ENCODE measurements at regions not wholly inside any gene's neighbourhood (a gene's known extent, or its start where the extent isn't known, plus 50 kb on each side); places are given as distances from the start of the nearest gene placed in this dataset.
"Not testable (repeated sequence)": the region's sequence is repeated elsewhere in the genome, so short reads cannot be mapped to it uniquely, and the experiment has no call there.

DNA sequence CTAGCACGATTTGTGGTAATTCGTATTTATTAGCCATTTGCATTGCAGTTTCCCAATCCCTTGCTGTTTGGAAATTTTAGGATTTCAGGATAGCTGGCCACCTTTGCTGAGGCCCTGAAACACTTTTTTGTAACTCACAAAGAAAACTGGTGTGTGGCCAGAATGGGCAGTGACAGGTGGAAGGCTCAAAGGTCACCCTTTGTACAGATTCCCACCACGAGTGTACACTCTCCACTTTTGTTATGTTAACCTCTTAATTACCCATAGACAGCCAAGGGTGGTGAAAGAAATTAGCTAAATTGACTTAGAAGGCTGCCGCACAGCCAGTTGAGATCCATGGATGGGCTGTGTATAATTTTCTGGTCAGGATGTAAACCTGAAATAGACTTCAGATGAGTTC is 109.7 kb upstream of the ARX start:
- Histone ChIP-seq H3K36me3 (no peaks in the 10 kb centered on the region), H3K4me3 (no peak overlapping the region), H3K27ac (no peak overlapping the region), H3K9me3 (no peaks in the 10 kb centered on the region), H3K4me1 (no peaks in the 10 kb centered on the region), H3K27me3 (ENCODE audit: low read depth) (no peaks in the 10 kb centered on the region)
- intact Hi-C loops (cut with DNase I): no loop called here
- ATAC-seq: no peak
- TF ChIP-seq, protein P1, sequence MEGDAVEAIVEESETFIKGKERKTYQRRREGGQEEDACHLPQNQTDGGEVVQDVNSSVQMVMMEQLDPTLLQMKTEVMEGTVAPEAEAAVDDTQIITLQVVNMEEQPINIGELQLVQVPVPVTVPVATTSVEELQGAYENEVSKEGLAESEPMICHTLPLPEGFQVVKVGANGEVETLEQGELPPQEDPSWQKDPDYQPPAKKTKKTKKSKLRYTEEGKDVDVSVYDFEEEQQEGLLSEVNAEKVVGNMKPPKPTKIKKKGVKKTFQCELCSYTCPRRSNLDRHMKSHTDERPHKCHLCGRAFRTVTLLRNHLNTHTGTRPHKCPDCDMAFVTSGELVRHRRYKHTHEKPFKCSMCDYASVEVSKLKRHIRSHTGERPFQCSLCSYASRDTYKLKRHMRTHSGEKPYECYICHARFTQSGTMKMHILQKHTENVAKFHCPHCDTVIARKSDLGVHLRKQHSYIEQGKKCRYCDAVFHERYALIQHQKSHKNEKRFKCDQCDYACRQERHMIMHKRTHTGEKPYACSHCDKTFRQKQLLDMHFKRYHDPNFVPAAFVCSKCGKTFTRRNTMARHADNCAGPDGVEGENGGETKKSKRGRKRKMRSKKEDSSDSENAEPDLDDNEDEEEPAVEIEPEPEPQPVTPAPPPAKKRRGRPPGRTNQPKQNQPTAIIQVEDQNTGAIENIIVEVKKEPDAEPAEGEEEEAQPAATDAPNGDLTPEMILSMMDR (IDR thresholded peaks at IDR 0.05): no peak
- no peak for DNase-seq

DNA sequence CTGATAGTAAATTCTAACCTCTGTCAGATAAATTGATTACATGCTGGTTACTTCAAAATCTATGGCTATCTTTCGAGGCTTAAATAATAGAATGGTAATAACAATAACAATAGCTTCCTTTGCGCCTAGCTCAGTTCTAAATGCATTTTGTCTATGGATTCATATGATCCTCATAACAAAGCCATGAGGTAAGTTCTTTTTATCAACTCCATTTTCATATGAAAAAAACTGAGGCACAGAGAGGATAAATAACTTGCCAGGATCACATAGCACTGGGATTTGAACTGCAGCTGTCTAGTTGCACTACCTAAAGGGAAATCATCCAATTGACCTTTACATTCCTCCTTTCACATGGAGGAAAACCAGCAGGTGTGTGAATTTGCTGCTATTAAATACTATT is 108.6 kb upstream of the ARX start:
- H3K4me3 ChIP-seq: no peak overlapping the region
- H3K9me3 ChIP-seq: no peaks in the 10 kb centered on the region
- DNase-seq (no peak), ATAC-seq (no peak)
- no peaks in the 10 kb centered on the region for H3K27me3 ChIP-seq (ENCODE audit: low read depth)
- H3K4me1 ChIP-seq: no peaks in the 10 kb centered on the region
- TF ChIP-seq, protein P1 (IDR thresholded peaks at IDR 0.05): no peak
- intact Hi-C loops (cut with DNase I): no loop called here
- H3K27ac ChIP-seq: no peak overlapping the region
- H3K36me3 ChIP-seq: no peaks in the 10 kb centered on the region

DNA sequence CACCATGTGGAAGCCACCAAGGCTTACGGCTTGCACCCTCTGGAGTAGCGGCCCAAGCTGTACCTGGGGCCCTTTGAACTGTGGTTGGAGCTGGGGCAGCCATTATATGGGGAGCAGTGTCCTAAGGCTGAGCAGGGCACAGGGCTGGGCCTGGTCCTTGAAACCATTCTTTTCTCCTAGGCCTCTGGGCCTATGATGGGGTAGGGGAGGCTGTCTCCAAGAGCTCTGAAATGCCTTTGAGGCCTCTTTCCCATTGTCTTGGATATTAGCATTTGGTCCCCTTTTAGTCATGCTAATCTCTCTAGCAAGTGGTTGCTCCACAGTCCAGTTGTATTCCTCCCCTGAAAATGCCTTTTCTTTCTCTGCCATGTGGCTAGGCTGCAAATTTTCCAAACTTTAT is 96.4 kb upstream of the ARX start:
- no peaks in the 10 kb centered on the region for H3K4me1 ChIP-seq
- H3K27ac ChIP-seq: no peak overlapping the region
- no peaks in the 10 kb centered on the region for H3K27me3 ChIP-seq (ENCODE audit: low read depth)
- no peaks in the 10 kb centered on the region for H3K9me3 ChIP-seq
- H3K36me3 ChIP-seq: no peaks in the 10 kb centered on the region
- no peak for ATAC-seq
- no peak for DNase-seq
- TF ChIP-seq, protein P1 (IDR thresholded peaks at IDR 0.05): no peak
- intact Hi-C loops (cut with DNase I): no loop called here
- no peak overlapping the region for H3K4me3 ChIP-seq

DNA sequence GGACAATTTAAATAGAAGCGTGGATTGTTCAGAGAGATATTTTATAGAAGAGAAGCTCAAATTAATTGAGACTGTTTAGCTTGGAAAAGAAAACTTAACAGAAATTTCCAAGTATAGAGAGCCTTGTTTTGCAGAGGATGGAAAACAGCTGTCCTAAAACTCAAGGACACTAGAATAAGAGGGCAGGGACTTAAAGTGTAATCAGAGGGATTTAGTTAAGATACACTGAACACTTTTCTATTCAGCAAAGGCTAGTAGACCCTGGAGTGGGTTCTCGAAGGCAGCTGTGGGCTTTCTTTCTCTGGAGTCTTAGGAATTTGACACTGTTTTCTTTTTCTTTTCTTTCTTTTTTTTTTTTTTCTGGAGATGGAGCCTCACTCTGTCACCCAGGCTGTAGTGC is 92.7 kb upstream of the ARX start:
- intact Hi-C loops (cut with DNase I): no loop called here
- Histone ChIP-seq H3K4me3 (no peak overlapping the region), H3K4me1 (no peaks in the 10 kb centered on the region), H3K27me3 (ENCODE audit: low read depth) (no peaks in the 10 kb centered on the region), H3K36me3 (no peaks in the 10 kb centered on the region), H3K9me3 (no peaks in the 10 kb centered on the region), H3K27ac (no peak overlapping the region)
- TF ChIP-seq, protein P1 (IDR thresholded peaks at IDR 0.05): no peak
- ATAC-seq (no peak), DNase-seq (no peak)

DNA sequence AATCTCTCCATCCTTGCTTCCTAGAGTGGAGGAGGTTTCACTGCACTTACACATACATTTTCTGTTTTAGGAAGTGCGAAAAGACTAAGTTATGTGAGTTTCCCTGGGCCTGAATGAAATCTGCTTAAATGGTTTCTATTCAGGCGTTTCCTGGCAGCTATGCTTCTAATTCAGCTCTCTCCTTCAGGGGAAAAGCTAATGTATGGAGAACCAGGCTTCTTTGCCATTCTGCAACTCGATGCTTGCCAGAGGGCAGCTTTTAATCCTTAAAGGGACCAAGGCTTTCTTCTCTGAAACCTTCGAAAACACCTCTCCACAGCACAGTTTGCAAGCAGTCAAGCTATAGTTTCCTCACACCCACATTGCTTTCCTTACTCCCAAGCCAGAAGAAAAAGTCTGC is 89.5 kb upstream of the ARX start:
- intact Hi-C loops (cut with DNase I): no loop called here
- Histone ChIP-seq H3K27me3 (ENCODE audit: low read depth) (no peaks in the 10 kb centered on the region), H3K9me3 (no peaks in the 10 kb centered on the region), H3K27ac (no peak overlapping the region), H3K36me3 (no peaks in the 10 kb centered on the region), H3K4me3 (no peak overlapping the region), H3K4me1 (no peaks in the 10 kb centered on the region)
- TF ChIP-seq, protein P1 (IDR thresholded peaks at IDR 0.05): no peak
- DNase-seq (no peak), ATAC-seq (no peak)

DNA sequence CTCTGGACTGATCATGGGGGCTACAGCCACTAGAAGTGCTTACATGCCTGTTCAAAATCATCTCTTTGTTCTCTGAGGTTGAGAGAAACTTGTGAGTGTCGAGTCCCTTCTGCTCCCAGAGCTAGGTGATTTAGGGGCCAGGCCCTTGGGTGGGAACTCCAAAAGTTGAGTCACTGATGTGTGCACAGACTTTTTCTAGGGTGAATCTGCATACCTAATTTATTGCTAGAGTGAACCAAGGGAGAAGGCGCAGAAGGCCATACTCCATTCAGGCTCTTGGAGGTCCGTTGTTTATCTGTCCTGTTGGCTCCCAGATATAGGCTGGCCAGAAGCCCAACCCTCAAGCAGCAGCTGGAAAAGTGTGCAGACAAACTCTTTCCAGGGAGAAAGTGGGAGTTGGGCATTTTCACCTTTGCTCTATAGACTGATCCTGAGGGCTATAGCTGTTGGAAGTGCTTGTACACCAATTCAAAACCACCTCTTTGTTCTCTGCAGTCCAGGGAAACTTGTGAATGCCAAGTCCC is 80.8 kb upstream of the ARX start:
- Histone ChIP-seq H3K36me3 (no peaks in the 10 kb centered on the region), H3K9me3 (no peaks in the 10 kb centered on the region), H3K4me3 (no peak overlapping the region), H3K4me1 (no peaks in the 10 kb centered on the region), H3K27me3 (ENCODE audit: low read depth) (no peaks in the 10 kb centered on the region), H3K27ac (no peak overlapping the region)
- TF ChIP-seq, protein P1 (IDR thresholded peaks at IDR 0.05): no peak
- intact Hi-C loops (cut with DNase I): no loop called here
- no peak for DNase-seq
- ATAC-seq: no peak

DNA sequence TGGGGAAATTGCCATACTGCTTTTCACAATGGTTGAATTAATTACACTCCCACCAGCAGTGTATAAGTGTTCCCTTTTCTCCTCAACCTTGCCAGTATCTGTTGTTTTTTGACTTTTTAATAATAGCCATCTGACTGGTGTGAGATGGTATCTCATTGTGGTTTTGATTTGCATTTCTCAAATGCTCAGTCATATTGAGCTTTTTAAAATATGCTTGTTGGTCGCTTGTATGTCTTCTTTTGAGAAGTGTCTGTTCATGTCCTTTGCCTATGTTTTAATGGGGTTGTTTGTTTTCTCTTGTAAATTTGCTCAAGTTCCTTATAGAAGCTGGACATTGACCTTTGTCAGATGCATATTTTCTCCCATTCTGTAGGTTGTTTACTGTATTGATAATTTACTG is 75.4 kb upstream of the ARX start:
- H3K27ac ChIP-seq; H3K4me1 ChIP-seq; DNase-seq; H3K36me3 ChIP-seq; intact Hi-C loops (cut with DNase I); H3K4me3 ChIP-seq; H3K27me3 ChIP-seq (ENCODE audit: low read depth); ATAC-seq; H3K9me3 ChIP-seq: not testable (repeated sequence)

Data from lower lobe of right lung (tissue), 2 donors.